ENCODE measurements at regions not wholly inside any gene's neighbourhood (a gene's known extent, or its start where the extent isn't known, plus 50 kb on each side); places are given as distances from the start of the nearest gene placed in this dataset.

DNA sequence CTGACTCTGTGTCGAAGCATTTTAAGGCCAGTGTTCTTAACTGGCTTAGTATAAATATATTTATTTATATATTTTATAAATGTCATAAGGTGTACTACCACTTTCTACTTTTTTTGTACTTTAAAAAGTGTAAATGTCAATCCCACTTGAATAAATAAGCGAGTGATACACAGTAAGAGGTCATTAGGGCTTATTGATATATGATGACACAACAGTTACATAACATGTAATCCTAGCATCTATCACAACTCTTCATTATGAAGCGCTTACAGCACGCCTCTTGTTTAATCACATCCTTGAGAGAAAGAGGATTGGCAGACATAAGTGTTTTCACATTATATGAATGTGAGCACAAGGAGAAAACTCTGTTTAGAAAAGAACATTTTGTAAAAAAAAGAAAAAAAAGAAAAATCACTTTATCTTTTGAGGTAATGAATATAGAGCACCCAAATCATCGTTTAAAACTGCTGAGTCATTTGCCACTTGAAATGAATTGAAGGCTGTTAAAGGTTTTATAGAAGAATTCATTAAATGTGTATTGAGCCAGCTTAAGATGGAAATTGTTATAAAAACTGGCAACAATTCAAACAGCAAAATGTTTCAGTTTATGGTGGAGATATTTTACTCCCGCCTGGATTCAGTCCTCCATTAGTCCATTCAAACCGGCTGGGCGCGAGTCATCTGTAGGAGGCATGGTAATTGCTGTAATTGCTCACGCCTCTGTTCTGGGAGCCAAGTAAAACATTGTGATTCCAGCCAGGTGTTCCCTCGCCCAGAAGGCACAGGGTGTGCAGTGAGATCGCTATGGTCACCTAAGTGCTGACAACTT is 627.3 kb upstream of the KIRREL3 start:
- no peak for TF ChIP-seq FOXJ3 (CRISPR knock-in tag; IDR thresholded peaks at IDR 0.05)
- TF ChIP-seq POLR2AphosphoS5 (IDR thresholded peaks at IDR 0.05; ENCODE audit: low read depth, low read length): no peak
- TF ChIP-seq RFX5 (IDR thresholded peaks at IDR 0.05; ENCODE audit: low read length): no peak
- no peak for TF ChIP-seq JUND (IDR thresholded peaks at IDR 0.05)
- TF ChIP-seq, protein P1, sequence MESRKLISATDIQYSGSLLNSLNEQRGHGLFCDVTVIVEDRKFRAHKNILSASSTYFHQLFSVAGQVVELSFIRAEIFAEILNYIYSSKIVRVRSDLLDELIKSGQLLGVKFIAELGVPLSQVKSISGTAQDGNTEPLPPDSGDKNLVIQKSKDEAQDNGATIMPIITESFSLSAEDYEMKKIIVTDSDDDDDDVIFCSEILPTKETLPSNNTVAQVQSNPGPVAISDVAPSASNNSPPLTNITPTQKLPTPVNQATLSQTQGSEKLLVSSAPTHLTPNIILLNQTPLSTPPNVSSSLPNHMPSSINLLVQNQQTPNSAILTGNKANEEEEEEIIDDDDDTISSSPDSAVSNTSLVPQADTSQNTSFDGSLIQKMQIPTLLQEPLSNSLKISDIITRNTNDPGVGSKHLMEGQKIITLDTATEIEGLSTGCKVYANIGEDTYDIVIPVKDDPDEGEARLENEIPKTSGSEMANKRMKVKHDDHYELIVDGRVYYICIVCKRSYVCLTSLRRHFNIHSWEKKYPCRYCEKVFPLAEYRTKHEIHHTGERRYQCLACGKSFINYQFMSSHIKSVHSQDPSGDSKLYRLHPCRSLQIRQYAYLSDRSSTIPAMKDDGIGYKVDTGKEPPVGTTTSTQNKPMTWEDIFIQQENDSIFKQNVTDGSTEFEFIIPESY (IDR thresholded peaks at IDR 0.05; ENCODE audit: borderline replicate concordance, low read depth): no peak

Measured in SK-N-SH (cell line).